ENCODE measurements at regions not wholly inside any gene's neighbourhood (a gene's known extent, or its start where the extent isn't known, plus 50 kb on each side); places are given as distances from the start of the nearest gene placed in this dataset.

GRCh38 chr7:415646-416525, 103.8 kb downstream of the PDGFA start:
- DNase-seq (ENCODE audit: low spot score) = no peak
- in situ Hi-C loops (cut with MboI; ENCODE audit: low sequenced_read_pairs, unreplicated experiment) = no loop called here
- TF ChIP-seq, protein P1, sequence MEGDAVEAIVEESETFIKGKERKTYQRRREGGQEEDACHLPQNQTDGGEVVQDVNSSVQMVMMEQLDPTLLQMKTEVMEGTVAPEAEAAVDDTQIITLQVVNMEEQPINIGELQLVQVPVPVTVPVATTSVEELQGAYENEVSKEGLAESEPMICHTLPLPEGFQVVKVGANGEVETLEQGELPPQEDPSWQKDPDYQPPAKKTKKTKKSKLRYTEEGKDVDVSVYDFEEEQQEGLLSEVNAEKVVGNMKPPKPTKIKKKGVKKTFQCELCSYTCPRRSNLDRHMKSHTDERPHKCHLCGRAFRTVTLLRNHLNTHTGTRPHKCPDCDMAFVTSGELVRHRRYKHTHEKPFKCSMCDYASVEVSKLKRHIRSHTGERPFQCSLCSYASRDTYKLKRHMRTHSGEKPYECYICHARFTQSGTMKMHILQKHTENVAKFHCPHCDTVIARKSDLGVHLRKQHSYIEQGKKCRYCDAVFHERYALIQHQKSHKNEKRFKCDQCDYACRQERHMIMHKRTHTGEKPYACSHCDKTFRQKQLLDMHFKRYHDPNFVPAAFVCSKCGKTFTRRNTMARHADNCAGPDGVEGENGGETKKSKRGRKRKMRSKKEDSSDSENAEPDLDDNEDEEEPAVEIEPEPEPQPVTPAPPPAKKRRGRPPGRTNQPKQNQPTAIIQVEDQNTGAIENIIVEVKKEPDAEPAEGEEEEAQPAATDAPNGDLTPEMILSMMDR (IDR thresholded peaks at IDR 0.05; ENCODE audit: borderline replicate concordance, control extremely low read depth, extremely low read depth, insufficient read depth, missing control alignments) = no peak

- in situ Hi-C loops (cut with MboI; ENCODE audit: low sequenced_read_pairs, unreplicated experiment) = no loop called here
- DNase-seq (ENCODE audit: low spot score) = no peak
- TF ChIP-seq, protein P1 (IDR thresholded peaks at IDR 0.05; ENCODE audit: borderline replicate concordance, control extremely low read depth, extremely low read depth, insufficient read depth, missing control alignments) = no peak
Observed at GRCh38 chr7:416761-417624, 102.7 kb downstream of the PDGFA start.

GRCh38 chr7:417625-417889, 102.1 kb downstream of the PDGFA start:
- DNase-seq (ENCODE audit: low spot score) = no peak
- TF ChIP-seq, protein P1 (IDR thresholded peaks at IDR 0.05; ENCODE audit: borderline replicate concordance, control extremely low read depth, extremely low read depth, insufficient read depth, missing control alignments) = no peak
- in situ Hi-C loops (cut with MboI; ENCODE audit: low sequenced_read_pairs, unreplicated experiment) = no loop called here

DNA sequence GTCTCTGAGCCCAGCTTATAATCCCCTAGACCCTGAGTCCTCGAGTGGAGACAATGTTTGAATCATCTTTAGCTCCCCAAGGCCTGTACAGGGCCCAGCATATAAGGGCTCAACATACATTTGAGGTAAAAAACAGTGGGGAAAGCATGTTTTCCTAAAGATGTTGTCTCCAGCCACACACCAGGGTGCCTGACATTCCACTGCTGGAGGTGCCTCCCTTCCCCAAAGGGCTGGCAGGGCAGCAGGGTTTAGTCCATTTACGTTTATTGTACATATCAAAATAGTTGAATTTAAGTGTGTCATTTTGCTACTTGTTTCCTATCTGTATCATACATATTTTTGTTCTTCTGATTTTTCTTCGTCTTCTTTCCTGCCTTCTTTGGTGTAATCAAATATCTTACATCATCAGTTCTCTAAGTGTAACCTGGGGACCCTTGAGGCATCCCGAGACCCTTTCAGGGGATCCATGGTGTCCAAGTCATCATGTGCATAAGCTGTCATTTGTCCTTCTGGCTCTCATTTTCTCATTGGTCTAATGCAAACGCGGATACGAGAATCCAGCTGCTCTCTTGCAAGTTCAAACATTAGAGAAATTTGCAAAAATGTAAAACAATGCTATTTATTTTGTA, 101.6 kb downstream of the PDGFA start:
- in situ Hi-C loops (cut with MboI; ENCODE audit: low sequenced_read_pairs, unreplicated experiment) = no loop called here
- no peak for DNase-seq (ENCODE audit: low spot score)
- TF ChIP-seq, protein P1 (IDR thresholded peaks at IDR 0.05; ENCODE audit: borderline replicate concordance, control extremely low read depth, extremely low read depth, insufficient read depth, missing control alignments) = no peak

- in situ Hi-C loops (cut with MboI; ENCODE audit: low sequenced_read_pairs, unreplicated experiment) = no loop called here
- TF ChIP-seq, protein P1 (IDR thresholded peaks at IDR 0.05; ENCODE audit: borderline replicate concordance, control extremely low read depth, extremely low read depth, insufficient read depth, missing control alignments) = no peak
- no peak for DNase-seq (ENCODE audit: low spot score)
Observed at GRCh38 chr7:418636-419280, 100.9 kb downstream of the PDGFA start.

Data from GM13976 (cell line).